ENCODE measurements at regions not wholly inside any gene's neighbourhood (a gene's known extent, or its start where the extent isn't known, plus 50 kb on each side); places are given as distances from the start of the nearest gene placed in this dataset.

GRCh38 chr15:54915380-54915779, 281.4 kb downstream of the RSL24D1 start:
- Histone ChIP-seq H3K4me3 (replicated peaks in 1 of 3; ENCODE audit: insufficient read depth in 1 of 3, low read depth in 2 of 3, low read length in 3 of 3) (no peak overlapping the region), H3K27me3 (ENCODE audit: control insufficient read depth in 1 of 2, insufficient read depth in 2 of 2, low read length in 2 of 2) (no peaks in the 10 kb centered on the region), H3K36me3 (replicated peaks in 1 of 2; ENCODE audit: control insufficient read depth in 1 of 2, insufficient read depth in 2 of 2, low read length in 2 of 2) (no peaks in the 10 kb centered on the region), H3K9ac (ENCODE audit: insufficient read depth, low read depth, low read length) (no peak overlapping the region), H3K27ac (ENCODE audit: extremely low read length, insufficient read depth, low read length) (no peak overlapping the region), H3K4me2 (ENCODE audit: low read depth, low read length) (no peak overlapping the region), H3K4me1 (ENCODE audit: insufficient read depth, low read length) (no peaks in the 10 kb centered on the region), H3K9me3 (ENCODE audit: low read length) (no peaks in the 10 kb centered on the region), H3K79me2 (ENCODE audit: insufficient read depth, low read length) (no peaks in the 10 kb centered on the region), H2AFZ (ENCODE audit: low read length) (no peak overlapping the region), H4K20me1 (ENCODE audit: insufficient read depth, low read length) (no peaks in the 10 kb centered on the region)
- ATAC-seq (no peak), FAIRE-seq (no peak), DNase-seq (ENCODE audit: low spot score) (no peak)
- in situ Hi-C loops (cut with HindIII; ENCODE audit: extremely low pct_ligation_motif_present, low pct_unique_long_range_greater_than_20kb): no loop called here
- POLR2A ChIA-PET: no interaction called here
- BruUV-seq (replicated peaks): no TSS peak
- CTCF ChIA-PET (ENCODE audit: low intra/inter-chr PET ratio, low total read pairs): no interaction called here
- intact Hi-C loops (cut with micrococcal nuclease; ENCODE audit: unreplicated experiment): loop anchor here (5.0 kb wide), 1 partner anchor 868 kb away; no protein-coding TSS in a partner anchor
- TF ChIP-seq ZNF562 (CRISPR knock-in tag; IDR thresholded peaks at IDR 0.05; ENCODE audit: borderline replicate concordance) (no peak), MAFF (IDR thresholded peaks at IDR 0.05; ENCODE audit: low read depth, low read length) (peak; percentile 95), MAFK (conservative IDR thresholded peaks at IDR 0.05 in 1 of 2, IDR thresholded peaks at IDR 0.05 in 1 of 2; ENCODE audit: low read length in 2 of 2) (peak; percentile 93 to 97)

- intact Hi-C loops (cut with micrococcal nuclease; ENCODE audit: unreplicated experiment): no loop called here
- in situ Hi-C loops (cut with HindIII; ENCODE audit: extremely low pct_ligation_motif_present, low pct_unique_long_range_greater_than_20kb): no loop called here
- Histone ChIP-seq H3K79me2 (ENCODE audit: insufficient read depth, low read length) (no peaks in the 10 kb centered on the region), H3K36me3 (replicated peaks in 1 of 2; ENCODE audit: control insufficient read depth in 1 of 2, insufficient read depth in 2 of 2, low read length in 2 of 2) (no peaks in the 10 kb centered on the region), H3K9me3 (ENCODE audit: low read length) (peaks cover 30% of the 10 kb centered on the region), H2AFZ (ENCODE audit: low read length) (no peak overlapping the region), H3K4me1 (ENCODE audit: insufficient read depth, low read length) (no peaks in the 10 kb centered on the region), H3K4me2 (ENCODE audit: low read depth, low read length) (no peak overlapping the region), H4K20me1 (ENCODE audit: insufficient read depth, low read length) (no peaks in the 10 kb centered on the region), H3K4me3 (replicated peaks in 1 of 3; ENCODE audit: insufficient read depth in 1 of 3, low read depth in 2 of 3, low read length in 3 of 3) (no peak overlapping the region), H3K27me3 (ENCODE audit: control insufficient read depth in 1 of 2, insufficient read depth in 2 of 2, low read length in 2 of 2) (no peaks in the 10 kb centered on the region), H3K9ac (ENCODE audit: insufficient read depth, low read depth, low read length) (no peak overlapping the region), H3K27ac (ENCODE audit: extremely low read length, insufficient read depth, low read length) (no peak overlapping the region)
- 0% methylated on average over 1 of the region's 1 CpG for WGBS (ENCODE audit: low lambda C conversion rate)
- ChIA-PET POLR2A (no interaction called here), CTCF (ENCODE audit: low intra/inter-chr PET ratio, low total read pairs) (no interaction called here)
- no TSS peak for BruUV-seq (replicated peaks)
- no peak for DNase-seq (ENCODE audit: low spot score)
- TF ChIP-seq THAP7 (CRISPR knock-in tag; IDR thresholded peaks at IDR 0.05) (no peak), CHD4 (IDR thresholded peaks at IDR 0.05; ENCODE audit: borderline replicate concordance, low read length) (no peak), ZNF432 (CRISPR knock-in tag; IDR thresholded peaks at IDR 0.05; ENCODE audit: borderline replicate concordance) (no peak), NFE2L2 (IDR thresholded peaks at IDR 0.05; ENCODE audit: low read length) (peak; percentile 77)
- ATAC-seq: no peak
- FAIRE-seq: no peak
These were observed 312.4 kb downstream of the RSL24D1 start for GRCh38 chr15:54884312-54884711.

Data from HepG2 (cell line).